Astrocyte (in vitro differentiated cells and primary cell): ENCODE measurements at regions not wholly inside any gene's neighbourhood (a gene's known extent, or its start where the extent isn't known, plus 50 kb on each side); places are given as distances from the start of the nearest gene placed in this dataset.
A peak's percentile ranks its signal among the peaks of the same experiment; 100 is the strongest.

Experiments
- DNase-seq: peaks from one replicate; pipeline ENCODE4 v3.0.0-alpha.2; 2010; ENCODE audit warnings: low read depth
- FAIRE-seq: peaks from 2 replicates; lab custom pipeline; 2011; peaks lifted over from hg19 to GRCh38; lab: Jason Lieb, UNC
- H2AFZ ChIP-seq: 2 replicates; pipeline ENCODE4 v1.6.0; 2012; ENCODE audit warnings: low read depth, low read length, inconsistent platforms
- H3K27ac ChIP-seq: 2 replicates; pipeline ENCODE4 v1.5.1; 2011; ENCODE audit warnings: low read depth, low read length, inconsistent platforms
- H3K27me3 ChIP-seq: 2 replicates; pipeline ENCODE4 v1.6.0; 2011; ENCODE audit warnings: low read length, inconsistent platforms; ENCODE audit not compliant: insufficient read depth
- H3K36me3 ChIP-seq: 2 replicates; pipeline ENCODE4 v1.5.1; 2011; ENCODE audit warnings: low read length, inconsistent platforms; ENCODE audit not compliant: insufficient read depth
- H3K4me1 ChIP-seq: 2 replicates; pipeline ENCODE4 v1.5.1; 2011; ENCODE audit warnings: low read length, inconsistent platforms; ENCODE audit not compliant: insufficient read depth
- H3K4me2 ChIP-seq: 2 replicates; pipeline ENCODE4 v1.6.0; 2012; ENCODE audit warnings: low read length, inconsistent platforms
- H3K4me3 ChIP-seq: 2 replicates; pipeline ENCODE4 v1.5.1; 2011; ENCODE audit warnings: low read depth, mild to moderate bottlenecking, low read length, inconsistent platforms; ENCODE audit not compliant: insufficient read depth
- H3K79me2 ChIP-seq: 2 replicates; pipeline ENCODE4 v1.6.0; 2012; ENCODE audit warnings: mild to moderate bottlenecking, low read length, inconsistent platforms; ENCODE audit not compliant: insufficient read depth
- H3K9ac ChIP-seq: 2 replicates; pipeline ENCODE4 v1.6.0; 2012; ENCODE audit warnings: mild to moderate bottlenecking, low read length, inconsistent platforms
- H3K9me3 ChIP-seq: 2 replicates; pipeline ENCODE4 v1.5.1; 2012; ENCODE audit warnings: low read depth, mild to moderate bottlenecking, low read length, inconsistent platforms; ENCODE audit not compliant: insufficient read depth
- H4K20me1 ChIP-seq: 2 replicates; pipeline ENCODE4 v1.6.0; 2012; ENCODE audit warnings: low read length, inconsistent platforms; ENCODE audit not compliant: insufficient read depth
- H3K27ac Mint-ChIP-seq: one replicate; pipeline ENCODE4 v1.8.0; 2021; ENCODE audit warnings: mild to moderate bottlenecking, mixed read lengths; ENCODE audit not compliant: unreplicated experiment
- H3K27me3 Mint-ChIP-seq: one replicate; pipeline ENCODE4 v1.8.0; 2021; ENCODE audit warnings: low read depth, mixed read lengths; ENCODE audit not compliant: unreplicated experiment
- H3K36me3 Mint-ChIP-seq: one replicate; pipeline ENCODE4 v1.8.0; 2021; ENCODE audit warnings: low read depth, mixed read lengths; ENCODE audit not compliant: unreplicated experiment
- H3K4me1 Mint-ChIP-seq: one replicate; pipeline ENCODE4 v1.8.0; 2021; ENCODE audit warnings: low read depth, mixed read lengths; ENCODE audit not compliant: unreplicated experiment
- H3K4me3 Mint-ChIP-seq: one replicate; pipeline ENCODE4 v1.8.0; 2021; ENCODE audit warnings: mild to moderate bottlenecking, moderate library complexity, mixed read lengths; ENCODE audit not compliant: unreplicated experiment
- H3K9me3 Mint-ChIP-seq: one replicate; pipeline ENCODE4 v1.8.0; 2021; ENCODE audit warnings: mild to moderate bottlenecking, mixed read lengths; ENCODE audit not compliant: unreplicated experiment
- CTCF ChIP-seq: IDR thresholded peaks from 2 replicates; pipeline ENCODE4 v1.5.1; 2011; ENCODE audit warnings: low read depth, mild to moderate bottlenecking, inconsistent platforms, low read length, moderate library complexity; ENCODE audit not compliant: insufficient read depth
- EZH2 ChIP-seq: IDR thresholded peaks from 2 replicates; pipeline ENCODE4 v1.6.1; 2012; ENCODE audit warnings: mild to moderate bottlenecking, low read length, inconsistent platforms; ENCODE audit not compliant: insufficient read depth

GRCh38 chr1:78240755-78241154 lies 195.0 kb downstream of the GIPC2 start:
- peaks cover 3% of the 10 kb centered on the region for H3K4me1 ChIP-seq
- H3K4me3 ChIP-seq, result no peak overlapping the region
- no peak overlapping the region for H2AFZ ChIP-seq
- TF ChIP-seq CTCF, result no peak
- TF ChIP-seq EZH2, result no peak
- H3K4me1 Mint-ChIP-seq, result peaks cover 4% of the 10 kb centered on the region
- no peaks in the 10 kb centered on the region for H3K36me3 Mint-ChIP-seq
- no peak overlapping the region for H3K27ac Mint-ChIP-seq
- FAIRE-seq, result no peak
- H4K20me1 ChIP-seq, result no peaks in the 10 kb centered on the region
- H3K9me3 ChIP-seq, result no peaks in the 10 kb centered on the region
- H3K27me3 ChIP-seq, result no peaks in the 10 kb centered on the region
- no peak overlapping the region for H3K9ac ChIP-seq
- no peaks in the 10 kb centered on the region for H3K9me3 Mint-ChIP-seq
- peaks cover 11% of the 10 kb centered on the region for H3K27me3 Mint-ChIP-seq
- DNase-seq, result peak; percentile 47
- no peak overlapping the region for H3K27ac ChIP-seq
- no peak overlapping the region for H3K4me2 ChIP-seq
- H3K36me3 ChIP-seq, result no peaks in the 10 kb centered on the region
- no peaks in the 10 kb centered on the region for H3K79me2 ChIP-seq
- no peak overlapping the region for H3K4me3 Mint-ChIP-seq

- H3K36me3 ChIP-seq, result no peaks in the 10 kb centered on the region
- DNase-seq, result no peak
- no peak overlapping the region for H3K4me3 Mint-ChIP-seq
- H3K27ac Mint-ChIP-seq, result no peak overlapping the region
- no peak for FAIRE-seq
- no peaks in the 10 kb centered on the region for H3K27me3 ChIP-seq
- no peak overlapping the region for H3K9ac ChIP-seq
- H3K4me1 Mint-ChIP-seq, result no peaks in the 10 kb centered on the region
- H3K36me3 Mint-ChIP-seq, result no peaks in the 10 kb centered on the region
- H3K9me3 Mint-ChIP-seq, result peaks cover 3% of the 10 kb centered on the region
- no peaks in the 10 kb centered on the region for H3K4me1 ChIP-seq
- H3K27ac ChIP-seq, result no peak overlapping the region
- no peak overlapping the region for H2AFZ ChIP-seq
- H3K27me3 Mint-ChIP-seq, result peaks cover 5% of the 10 kb centered on the region
- H3K4me3 ChIP-seq, result no peak overlapping the region
- no peaks in the 10 kb centered on the region for H3K79me2 ChIP-seq
- no peaks in the 10 kb centered on the region for H4K20me1 ChIP-seq
- H3K9me3 ChIP-seq, result no peaks in the 10 kb centered on the region
- TF ChIP-seq EZH2 (no peak), CTCF (no peak)
- no peak overlapping the region for H3K4me2 ChIP-seq
Measured at GRCh38 chr1:78247079-78247478, 201.3 kb downstream of the GIPC2 start.

GRCh38 chr1:78250201-78250600 lies 204.4 kb downstream of the GIPC2 start:
- Histone ChIP-seq H3K4me2 (no peak overlapping the region), H3K27ac (no peak overlapping the region), H4K20me1 (no peaks in the 10 kb centered on the region), H3K9me3 (no peaks in the 10 kb centered on the region), H3K79me2 (no peaks in the 10 kb centered on the region), H2AFZ (no peak overlapping the region), H3K27me3 (no peaks in the 10 kb centered on the region), H3K4me1 (no peaks in the 10 kb centered on the region), H3K9ac (no peak overlapping the region), H3K36me3 (no peaks in the 10 kb centered on the region), H3K4me3 (no peak overlapping the region)
- H3K27me3 Mint-ChIP-seq, result peaks cover 17% of the 10 kb centered on the region
- DNase-seq (no peak), FAIRE-seq (no peak)
- no peak overlapping the region for H3K4me3 Mint-ChIP-seq
- no peak for TF ChIP-seq CTCF
- no peak for TF ChIP-seq EZH2
- no peak overlapping the region for H3K27ac Mint-ChIP-seq
- no peaks in the 10 kb centered on the region for H3K4me1 Mint-ChIP-seq
- peaks cover 5% of the 10 kb centered on the region for H3K9me3 Mint-ChIP-seq
- H3K36me3 Mint-ChIP-seq, result no peaks in the 10 kb centered on the region
